NCI-H1694 (cell line): ENCODE measurements at regions not wholly inside any gene's neighbourhood (a gene's known extent, or its start where the extent isn't known, plus 50 kb on each side); places are given as distances from the start of the nearest gene placed in this dataset.
"Not testable (repeated sequence)": the region's sequence is repeated elsewhere in the genome, so short reads cannot be mapped to it uniquely, and the experiment has no call there.

ENCODE experiments used
- DNase-seq: peaks from one replicate; lab custom pipeline; 2025; lab: John Stamatoyannopoulos, UW

DNA sequence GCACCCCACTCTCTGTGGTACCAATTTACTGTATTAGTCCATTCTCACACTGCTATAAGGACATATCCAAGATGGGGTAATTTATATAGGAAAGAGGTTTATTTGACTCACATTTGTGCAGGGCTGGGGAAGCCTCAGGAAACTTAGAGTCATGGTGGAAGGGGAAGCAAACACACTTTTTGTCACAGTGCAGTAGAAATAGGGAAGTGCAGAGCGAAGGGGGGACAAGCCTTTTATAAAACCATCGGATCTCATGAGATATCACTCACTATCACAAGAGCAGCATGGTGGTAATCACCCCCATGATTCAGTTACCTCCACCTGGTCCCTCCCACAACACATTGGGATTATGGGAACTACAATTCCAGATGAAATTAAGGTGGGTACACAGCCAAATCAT lies 766.9 kb upstream of the PCDH10 start:
- no peak for DNase-seq

DNA sequence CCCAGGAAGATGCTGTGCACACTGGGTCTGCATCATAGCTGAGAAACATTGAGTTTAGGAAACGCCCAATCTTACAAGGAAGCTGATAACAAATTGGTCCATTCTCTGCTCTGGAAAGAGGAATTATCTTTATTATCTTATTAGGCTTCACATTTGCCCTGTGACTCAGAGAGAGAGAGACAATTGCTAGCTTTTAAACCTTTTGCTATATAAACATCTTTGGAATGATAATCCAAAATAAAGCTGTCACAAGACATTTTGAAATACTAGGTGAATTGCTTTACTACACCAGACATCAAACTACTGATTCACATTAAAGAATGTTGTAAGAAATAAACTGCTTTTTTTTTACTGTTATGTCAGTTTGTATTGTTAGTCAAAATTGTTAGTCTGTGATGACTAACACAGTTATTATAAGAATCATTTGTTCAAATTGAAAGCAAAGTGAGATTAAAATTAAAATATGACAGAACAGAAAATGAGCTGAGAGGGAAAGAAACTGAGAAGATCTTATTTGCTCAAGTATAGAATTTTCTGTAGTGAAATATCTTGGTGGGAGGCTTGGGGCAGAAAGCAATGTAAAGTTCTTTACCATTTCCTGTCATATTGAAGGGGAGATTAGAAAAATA lies 765.4 kb upstream of the PCDH10 start:
- no peak for DNase-seq

DNA sequence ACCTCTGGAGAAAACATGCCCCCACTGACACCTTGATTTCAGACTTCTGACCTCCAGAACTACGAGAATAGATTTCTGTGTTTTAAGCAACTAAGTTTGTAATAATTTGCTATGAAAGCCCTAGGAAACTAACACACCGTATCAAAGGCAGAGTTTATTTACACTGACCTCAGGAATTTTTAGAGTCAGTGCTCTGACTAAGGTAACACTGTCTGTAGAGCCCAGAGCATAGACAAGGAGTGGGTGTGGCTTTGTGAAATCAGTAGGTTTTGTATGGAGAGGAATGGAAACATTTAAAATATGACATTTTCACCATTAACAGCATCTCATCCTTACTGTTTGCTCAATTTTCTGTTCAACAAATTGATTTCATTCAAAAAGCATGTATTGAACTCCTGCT lies 764.4 kb upstream of the PCDH10 start:
- DNase-seq = no peak

DNA sequence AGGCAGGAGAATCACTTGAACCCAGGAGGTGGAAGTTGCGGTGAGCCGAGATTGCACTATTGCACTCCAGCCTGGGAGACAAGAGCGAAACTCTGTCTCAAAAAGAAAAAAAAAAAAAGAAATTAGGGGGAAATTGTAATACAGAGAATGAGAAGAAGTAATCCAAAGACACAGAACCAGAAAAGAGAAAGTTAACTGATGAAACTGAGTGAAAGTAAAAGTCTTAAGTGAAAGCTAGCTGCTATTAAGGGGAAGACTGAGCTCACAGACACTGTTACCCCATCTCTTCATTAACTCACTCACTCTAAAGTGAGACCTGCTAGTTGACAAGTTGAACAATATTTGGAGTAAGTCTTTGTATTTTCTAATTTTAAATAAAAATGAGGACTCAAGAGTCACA lies 763.0 kb upstream of the PCDH10 start:
- DNase-seq = no peak

DNA sequence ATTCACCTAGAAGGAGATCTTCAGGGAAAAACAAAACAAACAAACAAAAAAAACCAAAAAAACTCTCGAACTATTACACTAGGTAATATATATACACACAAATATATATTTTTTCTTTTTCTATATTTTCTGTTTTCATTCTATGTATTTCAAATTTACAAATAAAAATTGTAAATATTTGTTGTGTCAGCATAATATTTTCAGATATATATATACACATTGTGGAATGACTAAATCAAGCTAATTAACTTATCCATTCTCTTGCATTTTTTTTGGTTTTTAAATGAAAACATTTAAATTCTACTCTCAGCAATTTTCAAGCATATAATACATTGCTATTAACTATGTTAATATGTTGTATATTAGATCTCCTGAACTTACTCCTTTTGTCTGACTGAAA lies 762.0 kb upstream of the PCDH10 start:
- DNase-seq = no peak

DNA sequence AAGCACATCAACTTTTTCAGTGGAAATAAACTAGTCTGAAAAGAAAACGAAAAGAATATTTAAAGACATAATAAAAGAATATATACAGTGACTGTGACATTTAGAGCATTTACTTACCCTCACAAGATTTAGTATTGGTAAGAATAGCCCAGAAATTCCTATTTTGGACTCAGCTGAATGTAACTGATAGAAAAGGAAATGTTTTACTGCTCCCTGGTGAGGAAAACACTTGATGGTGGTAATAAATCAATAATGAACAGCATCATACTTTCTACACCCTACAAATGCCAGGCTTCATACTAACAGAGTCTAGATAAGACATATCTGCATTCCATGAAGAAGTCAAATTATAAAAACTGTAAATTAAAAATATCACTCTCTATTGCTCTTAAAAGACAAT lies 753.5 kb upstream of the PCDH10 start:
- DNase-seq = no peak

DNA sequence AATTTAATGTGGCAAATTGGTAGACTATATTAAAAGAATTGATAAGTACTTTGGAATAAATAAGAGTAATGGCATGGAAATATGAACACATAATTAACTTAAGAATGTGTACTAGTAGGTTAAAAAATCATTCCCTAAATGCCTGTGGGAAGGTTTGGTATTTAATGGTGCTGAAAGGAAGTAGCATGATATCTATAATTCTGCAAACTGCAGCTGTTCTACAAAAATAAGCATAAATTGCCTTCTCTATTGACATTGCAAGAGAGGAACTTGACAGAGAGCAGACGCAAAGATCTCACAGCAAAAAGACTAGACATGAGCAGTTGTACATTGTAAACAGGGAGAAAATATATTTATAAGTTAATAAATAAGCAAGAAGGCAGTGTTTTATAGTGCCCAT lies 752.5 kb upstream of the PCDH10 start:
- no peak for DNase-seq

DNA sequence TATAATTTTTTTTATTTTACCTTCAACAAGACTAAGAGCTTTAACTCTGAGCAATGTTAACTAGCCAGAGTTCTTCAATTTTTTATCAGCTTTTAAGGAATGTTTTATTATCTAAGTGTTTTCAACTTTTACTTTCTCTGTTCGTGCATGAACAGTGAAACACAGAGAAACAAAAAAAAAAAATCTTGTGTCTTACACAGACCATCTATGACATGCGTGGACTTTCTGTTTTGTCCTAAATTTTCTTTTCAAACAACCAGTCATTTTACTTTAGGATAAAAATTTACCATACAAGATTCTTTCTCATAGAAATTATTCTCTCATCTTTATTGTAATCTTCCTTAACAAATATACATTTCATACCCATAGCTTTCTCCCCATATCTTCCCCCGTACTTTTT lies 731.9 kb upstream of the PCDH10 start:
- DNase-seq = no peak

DNA sequence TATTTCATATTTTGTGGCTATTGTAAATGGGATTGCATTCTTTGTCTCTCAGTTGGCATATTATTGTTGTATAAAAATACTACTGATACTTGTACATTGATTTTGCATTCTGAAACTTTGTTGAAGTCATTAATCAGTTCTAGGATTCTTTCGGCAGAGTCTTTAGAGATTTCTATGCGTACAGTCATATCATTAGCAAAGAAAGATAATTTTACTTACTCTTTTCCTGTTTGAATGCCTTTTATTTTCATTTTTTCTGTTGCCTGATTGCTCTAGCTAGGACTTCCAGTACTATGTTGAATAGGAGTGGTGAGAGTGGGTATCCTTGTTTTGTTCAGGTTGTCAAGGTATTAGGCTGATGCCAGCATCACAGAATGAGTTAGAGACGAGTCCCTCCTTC lies 722.0 kb upstream of the PCDH10 start:
- no peak for DNase-seq

DNA sequence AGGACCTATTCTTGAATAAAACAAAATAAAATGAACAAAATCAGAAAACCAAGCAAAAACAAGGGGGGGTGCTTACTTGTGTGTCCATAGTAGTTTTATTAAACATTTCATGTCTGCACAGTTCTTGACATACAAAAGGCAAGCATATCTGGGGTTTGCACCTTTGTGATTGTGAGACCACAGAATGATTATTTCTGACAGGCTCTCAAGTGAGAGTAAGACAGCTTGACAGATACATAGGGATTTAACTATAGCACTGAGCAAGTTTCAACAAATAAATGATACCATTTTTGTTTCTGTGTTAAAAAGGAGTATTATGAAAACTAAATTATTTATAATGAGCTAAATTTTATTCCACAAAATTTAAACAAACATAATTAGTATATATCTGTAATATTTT lies 712.0 kb upstream of the PCDH10 start:
- no peak for DNase-seq

DNA sequence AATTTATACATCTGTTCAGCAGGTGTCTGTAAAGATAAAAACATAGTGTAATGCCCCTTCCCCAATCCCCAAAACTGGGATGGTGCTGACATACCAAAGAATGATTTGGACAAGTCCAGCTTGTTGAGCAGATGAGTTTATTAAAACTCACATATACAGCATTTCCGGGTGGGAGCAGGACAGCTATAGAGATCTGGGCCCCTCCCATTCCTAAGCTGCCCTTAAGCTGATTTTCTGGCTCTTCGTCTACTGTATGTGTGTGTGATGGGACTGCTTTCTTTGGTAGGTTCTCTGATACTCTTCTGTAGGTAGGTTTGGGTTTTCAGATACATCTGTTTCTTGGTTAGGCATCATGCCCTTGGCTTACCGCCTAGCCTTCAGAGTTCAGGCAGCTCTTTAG lies 703.7 kb upstream of the PCDH10 start:
- DNase-seq = no peak

DNA sequence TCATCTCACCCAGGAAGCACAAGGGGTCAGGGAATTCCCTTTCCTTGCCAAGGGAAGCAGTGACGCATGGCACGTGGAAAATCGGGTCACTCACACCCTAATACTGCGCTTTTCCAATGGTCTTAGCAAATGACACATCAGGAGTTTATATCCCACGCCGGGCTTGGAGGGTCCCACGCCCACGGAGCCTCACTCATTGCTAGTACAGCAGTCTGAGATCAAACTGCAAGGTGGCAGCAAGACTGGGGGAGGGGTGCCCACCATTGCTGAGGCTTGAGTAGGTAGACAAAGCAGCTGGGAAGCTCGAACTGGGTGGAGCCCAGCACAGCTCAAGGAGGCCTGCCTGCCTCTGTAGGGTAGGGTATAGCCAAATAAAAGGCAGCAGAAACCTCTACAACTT lies 691.1 kb upstream of the PCDH10 start:
- not testable (repeated sequence) for DNase-seq

DNA sequence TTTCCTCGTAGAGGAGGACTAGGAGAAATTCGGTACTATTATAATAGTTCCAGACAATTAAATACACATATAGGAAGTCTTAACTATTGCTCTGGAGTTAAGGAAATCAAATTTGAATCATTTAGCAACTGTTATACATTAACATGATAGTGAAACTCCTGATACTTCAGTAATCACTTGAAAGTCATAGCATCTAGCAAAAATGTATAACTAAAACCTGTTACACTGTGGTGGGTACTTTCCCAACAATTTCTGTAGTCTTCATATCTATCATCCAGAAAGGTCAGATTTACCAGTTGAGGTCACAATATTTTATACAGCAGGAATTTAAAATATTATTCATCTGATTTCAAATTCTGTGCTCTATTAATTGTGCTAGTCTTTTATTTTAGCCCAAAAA lies 669.6 kb upstream of the PCDH10 start:
- DNase-seq = no peak

DNA sequence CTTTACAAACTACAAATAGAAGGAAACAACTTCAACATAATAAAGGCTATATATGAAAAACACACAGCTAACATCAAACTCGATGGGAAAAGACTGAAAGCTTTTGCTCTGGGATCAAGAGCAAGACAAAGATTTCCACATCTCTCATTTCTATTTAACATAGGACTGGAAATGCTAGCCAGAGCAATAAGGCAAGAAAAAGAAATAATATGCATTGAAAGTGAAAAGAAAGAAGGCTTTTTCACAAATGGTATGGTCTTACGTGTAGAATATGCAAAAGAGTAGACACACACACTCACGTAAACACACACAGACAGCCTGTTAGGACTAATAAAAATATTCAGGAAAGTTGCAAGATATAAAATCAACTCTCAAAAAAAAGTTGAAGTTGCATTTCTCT lies 660.5 kb upstream of the PCDH10 start:
- DNase-seq = no peak

DNA sequence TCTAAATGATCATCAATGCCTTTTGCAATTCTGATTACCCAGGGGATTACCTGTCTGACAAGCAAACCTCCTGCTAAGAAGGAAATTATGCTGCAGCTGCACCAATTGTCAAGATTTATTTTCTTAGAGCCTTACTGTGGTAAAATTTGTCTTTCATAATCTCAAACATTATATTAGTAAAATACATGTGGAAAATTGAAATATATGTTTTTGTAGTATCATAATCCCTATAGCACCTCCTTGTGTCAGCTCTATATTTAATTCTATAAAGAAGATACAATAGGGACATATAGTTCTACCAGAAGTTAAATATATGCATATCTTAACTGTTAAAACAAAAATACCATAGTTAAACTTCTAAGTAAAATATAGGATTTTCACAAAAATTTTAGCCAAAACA lies 655.6 kb upstream of the PCDH10 start:
- DNase-seq = no peak

DNA sequence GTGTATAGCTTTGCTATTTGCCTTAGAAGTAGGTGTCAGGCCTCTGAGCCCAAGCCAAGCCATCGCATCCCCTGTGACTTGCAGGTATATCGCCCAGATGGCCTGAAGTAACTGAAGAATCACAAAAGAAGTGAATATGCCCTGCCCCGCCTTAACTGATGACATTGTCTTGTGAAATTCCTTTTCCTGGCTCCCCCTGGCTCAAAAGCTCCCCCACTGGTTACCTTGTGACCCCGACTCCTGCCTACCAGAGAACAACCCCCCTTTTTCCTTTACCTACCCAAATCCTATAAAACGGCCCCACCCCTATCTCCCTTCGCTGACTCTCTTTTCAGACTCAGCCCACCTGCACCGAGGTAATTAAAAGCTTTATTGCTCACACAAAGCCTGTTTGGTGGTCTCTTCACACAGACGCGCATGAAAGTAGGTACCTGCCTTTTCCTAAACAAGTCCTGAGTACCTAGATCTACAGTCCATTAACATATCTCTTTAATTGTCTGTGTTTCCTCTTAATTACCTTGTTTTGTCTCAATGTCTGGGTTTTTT lies 653.8 kb upstream of the PCDH10 start:
- DNase-seq = not testable (repeated sequence)

DNA sequence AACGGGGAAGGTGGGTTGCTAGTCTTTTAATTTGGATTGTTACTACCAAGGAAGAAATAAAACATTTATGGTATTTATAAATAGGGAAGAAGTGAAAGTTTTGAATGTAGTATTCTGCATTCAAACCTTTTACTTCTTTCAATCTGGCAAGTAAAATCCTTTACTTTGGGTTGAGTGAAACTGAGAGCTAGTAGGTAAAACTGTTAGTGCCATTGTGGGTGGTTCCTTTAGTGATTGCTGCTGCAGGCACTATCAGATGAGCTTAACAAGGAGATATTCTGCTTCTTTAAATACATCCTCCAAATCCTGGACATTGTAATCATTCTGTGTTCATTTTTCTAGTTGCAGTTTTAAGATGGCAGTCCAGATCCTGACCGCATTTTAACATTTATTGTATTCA lies 650.9 kb upstream of the PCDH10 start:
- no peak for DNase-seq

DNA sequence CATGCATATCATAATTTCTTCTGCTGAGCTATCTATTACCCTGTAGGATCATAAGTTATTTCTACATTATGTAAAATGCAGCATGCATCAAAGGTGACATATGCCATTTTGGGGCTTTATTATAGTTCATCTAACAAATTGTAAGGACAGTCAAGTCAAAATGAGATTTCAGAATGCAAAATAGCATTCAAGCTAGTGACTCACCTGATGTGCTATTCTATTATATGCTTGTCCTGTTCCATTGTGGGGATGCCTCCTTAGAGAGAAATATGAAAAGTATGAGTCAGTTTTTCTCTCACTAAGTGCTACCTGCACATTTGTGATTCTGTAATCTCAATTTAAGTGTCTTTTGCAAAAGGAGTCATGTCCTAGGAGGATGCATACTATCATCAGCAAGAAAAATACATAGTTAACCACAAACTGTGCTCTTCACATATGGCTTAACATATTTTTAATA lies 647.0 kb upstream of the PCDH10 start:
- no peak for DNase-seq

DNA sequence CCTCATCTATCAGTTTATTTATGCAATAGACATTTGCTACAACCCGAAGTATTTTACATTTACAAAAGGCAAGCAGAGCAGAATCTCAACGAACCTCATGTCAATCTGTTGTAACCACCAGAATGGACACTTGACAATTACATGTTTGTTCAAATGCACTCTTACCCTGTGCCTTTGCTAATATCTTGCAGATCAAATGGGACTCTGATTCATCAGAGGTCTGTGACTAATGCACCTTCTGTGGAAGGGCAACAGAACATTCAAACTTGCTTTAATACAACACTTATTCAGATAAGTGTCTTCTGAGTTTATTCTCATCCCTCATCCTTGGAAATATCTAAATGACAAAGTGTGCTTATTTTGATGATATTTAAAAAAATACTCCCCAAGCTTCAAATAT lies 644.7 kb upstream of the PCDH10 start:
- DNase-seq = no peak

DNA sequence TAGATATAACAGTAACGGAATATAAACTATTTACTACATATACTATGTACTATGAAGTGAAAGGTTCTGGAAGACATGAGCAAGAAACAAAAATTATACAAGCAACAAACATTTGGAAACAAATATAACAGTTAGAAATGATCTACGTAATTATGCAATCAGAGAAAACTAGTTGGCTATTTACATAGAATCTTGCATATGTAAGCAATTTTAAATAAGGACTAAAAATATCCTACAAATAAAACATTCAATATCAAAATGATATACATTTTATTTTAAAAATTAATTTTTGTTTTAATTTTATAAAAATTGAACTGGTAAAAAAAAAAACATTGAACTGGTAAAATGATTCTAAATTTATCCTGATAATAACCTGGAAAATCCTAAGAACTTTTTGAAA lies 642.5 kb upstream of the PCDH10 start:
- DNase-seq = no peak

DNA sequence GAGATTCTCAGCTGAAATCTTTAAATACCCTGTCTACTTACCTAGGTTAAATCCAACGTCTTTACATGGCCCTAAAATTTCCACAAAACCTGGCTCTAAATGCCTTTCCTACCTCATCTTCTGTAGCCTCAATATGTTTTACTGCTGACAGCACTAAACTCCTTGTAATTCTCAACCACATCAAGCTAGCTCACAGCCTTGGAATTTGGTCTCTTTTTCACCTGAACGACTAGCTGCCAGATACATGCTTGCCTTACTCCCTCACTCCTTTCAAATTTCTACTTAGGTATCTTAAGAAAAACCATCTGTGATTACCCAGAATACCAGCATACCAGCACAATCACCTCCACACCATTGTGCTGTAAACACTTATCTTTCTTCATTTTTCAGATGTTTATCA lies 635.6 kb upstream of the PCDH10 start:
- DNase-seq = no peak

DNA sequence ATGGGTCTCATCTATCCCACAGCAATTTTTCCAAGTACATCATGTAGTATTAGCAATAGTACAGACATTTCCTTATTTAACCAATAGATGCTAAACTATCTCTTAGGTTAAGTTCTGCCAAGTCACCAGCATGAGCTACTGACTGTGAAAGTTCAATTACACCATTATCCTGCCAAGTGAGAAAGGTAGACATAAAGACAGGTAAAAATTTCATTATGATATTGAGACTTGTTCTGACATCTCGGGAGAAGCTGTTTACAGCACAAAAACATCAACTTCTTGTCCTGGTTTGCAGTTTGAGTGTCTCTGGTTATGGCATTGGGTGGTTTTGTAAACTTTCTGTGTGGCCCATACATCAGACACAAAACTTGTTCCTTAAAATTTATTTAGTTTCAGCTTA lies 622.4 kb upstream of the PCDH10 start:
- DNase-seq = no peak

DNA sequence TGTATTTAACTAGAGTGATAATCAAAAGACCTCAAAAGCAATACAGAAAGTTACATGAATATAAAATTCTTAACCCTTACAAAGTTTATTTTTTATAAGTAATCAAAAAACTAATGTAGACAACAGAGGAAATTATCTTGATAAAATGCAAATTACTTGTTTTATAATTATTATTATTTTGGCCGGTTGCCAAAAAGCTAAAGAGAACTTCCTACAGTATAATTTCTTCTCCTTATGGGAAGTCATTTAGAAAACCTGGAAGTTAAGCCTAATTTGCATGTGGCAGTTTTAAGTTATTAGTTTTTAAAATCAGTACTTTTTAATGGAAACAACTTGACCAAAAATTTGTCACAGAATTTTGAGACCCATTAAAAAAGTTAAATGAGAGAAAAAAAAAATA lies 621.3 kb upstream of the PCDH10 start:
- DNase-seq = no peak

DNA sequence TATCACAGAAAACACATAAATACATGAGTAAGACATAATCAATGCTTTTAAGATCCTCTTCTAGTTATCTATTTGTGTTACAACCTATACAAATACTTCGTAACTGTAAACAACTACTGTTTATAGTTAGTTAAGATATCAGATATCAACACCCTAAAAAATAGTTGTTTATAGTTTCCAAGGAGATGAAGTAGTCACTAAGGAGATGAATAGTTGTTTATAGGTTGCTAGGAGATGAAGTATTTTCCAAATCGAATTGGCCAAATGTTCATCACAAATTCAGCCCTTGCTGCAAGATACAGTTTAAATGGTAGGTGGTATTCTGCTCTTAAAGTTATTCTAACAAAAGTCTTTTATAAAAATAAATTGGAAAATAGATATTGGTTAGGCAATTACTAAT lies 618.2 kb upstream of the PCDH10 start:
- no peak for DNase-seq

DNA sequence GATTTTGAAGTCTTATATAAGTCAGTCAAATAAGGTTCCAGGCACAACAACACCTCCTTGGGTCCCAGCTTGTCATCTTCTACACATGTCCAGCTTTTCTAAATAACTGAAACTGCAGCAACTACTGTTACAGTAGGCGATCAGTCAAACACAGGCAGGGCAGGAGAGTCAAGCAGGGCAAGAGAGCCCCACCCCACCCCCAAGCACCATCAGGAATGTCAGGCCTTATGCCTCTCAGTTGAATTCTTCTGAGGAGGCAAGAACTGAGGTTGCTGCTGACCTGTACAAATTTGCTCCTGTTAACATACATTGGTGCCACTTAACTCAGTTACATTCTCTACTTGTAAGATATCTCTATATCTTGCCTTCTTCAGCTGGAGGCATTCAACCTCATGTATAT lies 608.8 kb upstream of the PCDH10 start:
- no peak for DNase-seq
